GM12892 (cell line): ENCODE measurements at regions not wholly inside any gene's neighbourhood (a gene's known extent, or its start where the extent isn't known, plus 50 kb on each side); places are given as distances from the start of the nearest gene placed in this dataset.

Experiments used
- POLR2A ChIP-seq: IDR thresholded peaks from 2 replicates; pipeline ENCODE4 v1.6.1; 2011; ENCODE audit warnings: low read depth, low read length, control low read depth
- POLR2AphosphoS5 ChIP-seq: IDR thresholded peaks from 2 replicates; pipeline ENCODE4 v1.6.1; 2011; ENCODE audit warnings: low read depth, low read length, control low read depth
- TAF1 ChIP-seq: IDR thresholded peaks from 2 replicates; pipeline ENCODE4 v1.6.1; 2011; ENCODE audit warnings: low read depth, mild to moderate bottlenecking, control low read depth, low read length, borderline replicate concordance

DNA sequence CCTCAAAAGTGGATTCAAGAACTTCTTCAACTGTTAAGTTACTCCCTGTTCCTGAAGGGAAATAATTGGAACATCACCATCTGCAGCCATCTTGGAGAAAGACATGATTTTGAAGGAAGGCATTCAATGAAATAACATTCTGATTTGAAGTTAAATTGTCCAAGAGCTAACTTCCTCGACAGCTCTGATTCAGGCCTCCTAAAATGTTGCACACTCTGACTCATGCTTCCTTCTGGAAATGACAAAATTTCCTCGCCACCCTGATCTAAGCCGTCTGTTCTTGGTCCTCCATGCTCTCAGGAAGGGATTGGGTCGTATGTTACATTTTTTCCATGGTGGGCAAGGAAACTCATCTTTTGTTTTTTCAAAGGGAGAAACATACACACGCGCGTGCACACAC is 496.9 kb upstream of the DIPK2B start:
- TF ChIP-seq POLR2A: no peak
- TF ChIP-seq TAF1: no peak
- TF ChIP-seq POLR2AphosphoS5: no peak
